ENCODE measurements at regions not wholly inside any gene's neighbourhood (a gene's known extent, or its start where the extent isn't known, plus 50 kb on each side); places are given as distances from the start of the nearest gene placed in this dataset.

GRCh38 chr14:101010293-101010692 is 106.8 kb upstream of the RTL1 start:
- DNase-seq (ENCODE audit: low read depth, low spot score) = no peak
- H3K4me3 ChIP-seq (ENCODE audit: low read depth in 2 of 2, low read length in 2 of 2) = no peak overlapping the region
- POLR2A ChIA-PET = no interaction called here
- BruUV-seq (replicated peaks) = no TSS peak
- CTCF ChIA-PET = no interaction called here
- TF ChIP-seq TCF7L2 (IDR thresholded peaks at IDR 0.05; ENCODE audit: low read depth, low read length) = no peak
- no peak for TF ChIP-seq POLR2AphosphoS5 (IDR thresholded peaks at IDR 0.05; ENCODE audit: low read depth, low read length)
- TF ChIP-seq SIN3A (IDR thresholded peaks at IDR 0.05; ENCODE audit: borderline replicate concordance, insufficient read depth, low read depth, low read length) = no peak
- no peak for TF ChIP-seq REST (IDR thresholded peaks at IDR 0.05; ENCODE audit: insufficient read depth in 1 of 2, low read depth in 2 of 2, low read length in 1 of 2)
- no peak for TF ChIP-seq CTCF (IDR thresholded peaks at IDR 0.05)
- ATAC-seq = no peak
- H3K36me3 ChIP-seq (ENCODE audit: control insufficient read depth, insufficient read depth, low read length) = no peaks in the 10 kb centered on the region
- intact Hi-C loops (cut with micrococcal nuclease; ENCODE audit: unreplicated experiment) (no loop called here), in situ Hi-C loops (cut with HindIII; ENCODE audit: low pct_unique_long_range_greater_than_20kb, low sequenced_read_pairs) (no loop called here)
- H3K27me3 ChIP-seq (ENCODE audit: control insufficient read depth, insufficient read depth, low read length) = no peaks in the 10 kb centered on the region
- H3K9me3 ChIP-seq (ENCODE audit: control insufficient read depth, insufficient read depth, low read depth, low read length) = no peaks in the 10 kb centered on the region; the same call in 1 of the 2 replicates
- H3K4me1 ChIP-seq (ENCODE audit: control insufficient read depth, insufficient read depth, low read length) = no peaks in the 10 kb centered on the region; the same call in 1 of the 2 replicates
- H3K27ac ChIP-seq (ENCODE audit: low read length) = no peak overlapping the region

- Histone ChIP-seq H3K27ac (ENCODE audit: low read length) (no peak overlapping the region), H3K4me3 (ENCODE audit: low read depth in 2 of 2, low read length in 2 of 2) (no peak overlapping the region), H3K4me1 (ENCODE audit: control insufficient read depth, insufficient read depth, low read length) (no peaks in the 10 kb centered on the region; the same call in 1 of the 2 replicates), H3K36me3 (ENCODE audit: control insufficient read depth, insufficient read depth, low read length) (no peaks in the 10 kb centered on the region), H3K9me3 (ENCODE audit: control insufficient read depth, insufficient read depth, low read depth, low read length) (no peaks in the 10 kb centered on the region; the same call in 1 of the 2 replicates), H3K27me3 (ENCODE audit: control insufficient read depth, insufficient read depth, low read length) (no peaks in the 10 kb centered on the region)
- no peak for ATAC-seq
- TF ChIP-seq SIN3A (IDR thresholded peaks at IDR 0.05; ENCODE audit: borderline replicate concordance, insufficient read depth, low read depth, low read length) (no peak), TCF7L2 (IDR thresholded peaks at IDR 0.05; ENCODE audit: low read depth, low read length) (no peak), CTCF (IDR thresholded peaks at IDR 0.05) (no peak), POLR2AphosphoS5 (IDR thresholded peaks at IDR 0.05; ENCODE audit: low read depth, low read length) (no peak), REST (IDR thresholded peaks at IDR 0.05; ENCODE audit: insufficient read depth in 1 of 2, low read depth in 2 of 2, low read length in 1 of 2) (no peak)
- DNase-seq (ENCODE audit: low read depth, low spot score) = no peak
- in situ Hi-C loops (cut with HindIII; ENCODE audit: low pct_unique_long_range_greater_than_20kb, low sequenced_read_pairs) = no loop called here
- ChIA-PET CTCF (no interaction called here), POLR2A (no interaction called here)
- BruUV-seq (replicated peaks) = no TSS peak
- intact Hi-C loops (cut with micrococcal nuclease; ENCODE audit: unreplicated experiment) = no loop called here
Observed at GRCh38 chr14:101010835-101011234, 107.3 kb upstream of the RTL1 start.

Data from Panc1 (cell line).